ENCODE measurements at regions not wholly inside any gene's neighbourhood (a gene's known extent, or its start where the extent isn't known, plus 50 kb on each side); places are given as distances from the start of the nearest gene placed in this dataset.

GRCh38 chr21:35484032-35484431 lies 434.9 kb upstream of the RUNX1 start:
- no peak overlapping the region for H3K27ac ChIP-seq (ENCODE audit: low read length)
- no peak for DNase-seq
- H3K36me3 ChIP-seq (ENCODE audit: control insufficient read depth, insufficient read depth, low read length) = no peaks in the 10 kb centered on the region
- H3K9me3 ChIP-seq (replicated peaks; ENCODE audit: control insufficient read depth, low read depth, low read length) = no peaks in the 10 kb centered on the region
- H3K4me3 ChIP-seq (ENCODE audit: low read length) = no peak overlapping the region
- no peaks in the 10 kb centered on the region for H3K27me3 ChIP-seq (ENCODE audit: control insufficient read depth, insufficient read depth, low read length)
- no CpG with 5 or more reads among the region's 2 CpGs for WGBS (ENCODE audit: insufficient coverage)
- H3K4me1 ChIP-seq (ENCODE audit: control insufficient read depth, insufficient read depth, low read length) = no peaks in the 10 kb centered on the region

GRCh38 chr21:35482933-35483662 lies 434.0 kb upstream of the RUNX1 start:
- Histone ChIP-seq H3K27me3 (ENCODE audit: control insufficient read depth, insufficient read depth, low read length) (no peaks in the 10 kb centered on the region), H3K27ac (ENCODE audit: low read length) (no peak overlapping the region), H3K4me3 (ENCODE audit: low read length) (no peak overlapping the region), H3K9me3 (replicated peaks; ENCODE audit: control insufficient read depth, low read depth, low read length) (no peaks in the 10 kb centered on the region), H3K4me1 (ENCODE audit: control insufficient read depth, insufficient read depth, low read length) (no peaks in the 10 kb centered on the region), H3K36me3 (ENCODE audit: control insufficient read depth, insufficient read depth, low read length) (no peaks in the 10 kb centered on the region)
- DNase-seq = no peak
- WGBS (ENCODE audit: insufficient coverage) = no CpG with 5 or more reads among the region's 3 CpGs

GRCh38 chr21:35482096-35482495 lies 433.0 kb upstream of the RUNX1 start:
- H3K36me3 ChIP-seq (ENCODE audit: control insufficient read depth, insufficient read depth, low read length) = no peaks in the 10 kb centered on the region
- 80% methylated on average over 1 of the region's 2 CpGs for WGBS (ENCODE audit: insufficient coverage)
- no peaks in the 10 kb centered on the region for H3K4me1 ChIP-seq (ENCODE audit: control insufficient read depth, insufficient read depth, low read length)
- H3K27ac ChIP-seq (ENCODE audit: low read length) = no peak overlapping the region
- no peak for DNase-seq
- H3K27me3 ChIP-seq (ENCODE audit: control insufficient read depth, insufficient read depth, low read length) = no peaks in the 10 kb centered on the region
- H3K9me3 ChIP-seq (replicated peaks; ENCODE audit: control insufficient read depth, low read depth, low read length) = no peaks in the 10 kb centered on the region
- no peak overlapping the region for H3K4me3 ChIP-seq (ENCODE audit: low read length)

- Histone ChIP-seq H3K9me3 (replicated peaks; ENCODE audit: control insufficient read depth, low read depth, low read length) (no peaks in the 10 kb centered on the region), H3K36me3 (ENCODE audit: control insufficient read depth, insufficient read depth, low read length) (no peaks in the 10 kb centered on the region), H3K27ac (ENCODE audit: low read length) (no peak overlapping the region), H3K27me3 (ENCODE audit: control insufficient read depth, insufficient read depth, low read length) (no peaks in the 10 kb centered on the region), H3K4me3 (ENCODE audit: low read length) (no peak overlapping the region), H3K4me1 (ENCODE audit: control insufficient read depth, insufficient read depth, low read length) (no peaks in the 10 kb centered on the region)
- no peak for DNase-seq
- WGBS (ENCODE audit: insufficient coverage) = 100% methylated on average over 2 of the region's 6 CpGs
These were observed 431.9 kb upstream of the RUNX1 start for GRCh38 chr21:35481005-35481404.

- Histone ChIP-seq H3K27ac (ENCODE audit: low read length) (no peak overlapping the region), H3K36me3 (ENCODE audit: control insufficient read depth, insufficient read depth, low read length) (no peaks in the 10 kb centered on the region), H3K27me3 (ENCODE audit: control insufficient read depth, insufficient read depth, low read length) (no peaks in the 10 kb centered on the region), H3K4me1 (ENCODE audit: control insufficient read depth, insufficient read depth, low read length) (no peaks in the 10 kb centered on the region), H3K4me3 (ENCODE audit: low read length) (no peak overlapping the region), H3K9me3 (replicated peaks; ENCODE audit: control insufficient read depth, low read depth, low read length) (no peaks in the 10 kb centered on the region)
- no peak for DNase-seq
- WGBS (ENCODE audit: insufficient coverage) = no CpG with 5 or more reads among the region's 1 CpG
These were observed 430.4 kb upstream of the RUNX1 start for GRCh38 chr21:35479529-35479928.

GRCh38 chr21:35479065-35479448 lies 430.0 kb upstream of the RUNX1 start:
- no peaks in the 10 kb centered on the region for H3K27me3 ChIP-seq (ENCODE audit: control insufficient read depth, insufficient read depth, low read length)
- no peaks in the 10 kb centered on the region for H3K36me3 ChIP-seq (ENCODE audit: control insufficient read depth, insufficient read depth, low read length)

GRCh38 chr21:35478161-35479064 lies 429.3 kb upstream of the RUNX1 start:
- Histone ChIP-seq H3K27me3 (ENCODE audit: control insufficient read depth, insufficient read depth, low read length) (no peaks in the 10 kb centered on the region), H3K4me3 (ENCODE audit: low read length) (no peak overlapping the region), H3K27ac (ENCODE audit: low read length) (no peak overlapping the region), H3K9me3 (replicated peaks; ENCODE audit: control insufficient read depth, low read depth, low read length) (no peaks in the 10 kb centered on the region), H3K4me1 (ENCODE audit: control insufficient read depth, insufficient read depth, low read length) (no peaks in the 10 kb centered on the region), H3K36me3 (ENCODE audit: control insufficient read depth, insufficient read depth, low read length) (no peaks in the 10 kb centered on the region)
- peak; percentile 40 for DNase-seq
- WGBS (ENCODE audit: insufficient coverage) = 45% methylated on average over 2 of the region's 5 CpGs

More at GRCh38 chr21:35479065-35479448, 430.0 kb upstream of the RUNX1 start:
- no peak overlapping the region for H3K4me3 ChIP-seq (ENCODE audit: low read length)
- no peaks in the 10 kb centered on the region for H3K4me1 ChIP-seq (ENCODE audit: control insufficient read depth, insufficient read depth, low read length)
- H3K27ac ChIP-seq (ENCODE audit: low read length) = no peak overlapping the region
- H3K9me3 ChIP-seq (replicated peaks; ENCODE audit: control insufficient read depth, low read depth, low read length) = no peaks in the 10 kb centered on the region
- no peak for DNase-seq

GRCh38 chr21:35477622-35478021 lies 428.5 kb upstream of the RUNX1 start:
- H3K9me3 ChIP-seq (replicated peaks; ENCODE audit: control insufficient read depth, low read depth, low read length) = no peaks in the 10 kb centered on the region
- no peaks in the 10 kb centered on the region for H3K4me1 ChIP-seq (ENCODE audit: control insufficient read depth, insufficient read depth, low read length)
- WGBS (ENCODE audit: insufficient coverage) = no CpG with 5 or more reads among the region's 3 CpGs
- H3K27me3 ChIP-seq (ENCODE audit: control insufficient read depth, insufficient read depth, low read length) = no peaks in the 10 kb centered on the region
- H3K27ac ChIP-seq (ENCODE audit: low read length) = no peak overlapping the region
- no peaks in the 10 kb centered on the region for H3K36me3 ChIP-seq (ENCODE audit: control insufficient read depth, insufficient read depth, low read length)
- no peak overlapping the region for H3K4me3 ChIP-seq (ENCODE audit: low read length)
- DNase-seq = no peak

- H3K27ac ChIP-seq (ENCODE audit: low read length) = no peak overlapping the region
- WGBS (ENCODE audit: insufficient coverage) = 46% methylated on average over 2 of the region's 9 CpGs
- H3K9me3 ChIP-seq (replicated peaks; ENCODE audit: control insufficient read depth, low read depth, low read length) = no peaks in the 10 kb centered on the region
- no peaks in the 10 kb centered on the region for H3K27me3 ChIP-seq (ENCODE audit: control insufficient read depth, insufficient read depth, low read length)
- no peaks in the 10 kb centered on the region for H3K36me3 ChIP-seq (ENCODE audit: control insufficient read depth, insufficient read depth, low read length)
- H3K4me3 ChIP-seq (ENCODE audit: low read length) = no peak overlapping the region
- no peaks in the 10 kb centered on the region for H3K4me1 ChIP-seq (ENCODE audit: control insufficient read depth, insufficient read depth, low read length)
- DNase-seq = no peak
These were observed 427.7 kb upstream of the RUNX1 start for GRCh38 chr21:35476621-35477395.

- Histone ChIP-seq H3K4me1 (ENCODE audit: control insufficient read depth, insufficient read depth, low read length) (no peaks in the 10 kb centered on the region), H3K27me3 (ENCODE audit: control insufficient read depth, insufficient read depth, low read length) (no peaks in the 10 kb centered on the region), H3K36me3 (ENCODE audit: control insufficient read depth, insufficient read depth, low read length) (no peaks in the 10 kb centered on the region), H3K9me3 (replicated peaks; ENCODE audit: control insufficient read depth, low read depth, low read length) (no peaks in the 10 kb centered on the region), H3K4me3 (ENCODE audit: low read length) (no peak overlapping the region), H3K27ac (ENCODE audit: low read length) (peak overlapping the region; percentile 11)
- DNase-seq = peak; percentile 62
- no CpG with 5 or more reads among the region's 4 CpGs for WGBS (ENCODE audit: insufficient coverage)
These were observed 426.7 kb upstream of the RUNX1 start for GRCh38 chr21:35475762-35476161.
